HL-60 (cell line): ENCODE measurements at regions not wholly inside any gene's neighbourhood (a gene's known extent, or its start where the extent isn't known, plus 50 kb on each side); places are given as distances from the start of the nearest gene placed in this dataset.

Source experiments
- DNase-seq, 2 experiments: peaks; one replicate each; pipeline ENCODE4 v3.0.0-alpha.2; 2010 to 2020; ENCODE audit warnings: low read depth in 1 of 2, low spot score in 1 of 2
- H3K27ac ChIP-seq: fragments of 250-450 bp; sonication (Bioruptor Pico); replicated peaks from 2 replicates; pipeline ENCODE4 v1.5.1; 2020; ENCODE audit warnings: mild to moderate bottlenecking, moderate library complexity
- H3K27me3 ChIP-seq: fragments of 250-450 bp; sonication (Bioruptor Pico); 2 replicates; pipeline ENCODE4 v1.5.1; 2021; ENCODE audit warnings: mild to moderate bottlenecking, moderate library complexity; ENCODE audit not compliant: insufficient read depth, poor library complexity, severe bottlenecking
- H3K4me3 ChIP-seq: replicated peaks from 2 replicates; pipeline ENCODE4 v1.5.1; 2011; ENCODE audit warnings: mild to moderate bottlenecking, control low read depth, low read length; ENCODE audit not compliant: insufficient read depth
- GABPA ChIP-seq: IDR thresholded peaks from 2 replicates; pipeline ENCODE4 v1.6.1; 2012; ENCODE audit warnings: low read depth
- POLR2AphosphoS5 ChIP-seq: IDR thresholded peaks from 2 replicates; pipeline ENCODE4 v1.6.1; 2012; ENCODE audit warnings: low read depth
- REST ChIP-seq: IDR thresholded peaks from 2 replicates; pipeline ENCODE4 v1.6.1; 2012; ENCODE audit warnings: low read depth; ENCODE audit not compliant: insufficient replicate concordance
- SPI1 ChIP-seq: IDR thresholded peaks from 2 replicates; pipeline ENCODE4 v1.6.1; 2012; ENCODE audit warnings: low read depth, mild to moderate bottlenecking, borderline replicate concordance
- TF ChIP-seq, protein P1 (sequence below): IDR thresholded peaks from one replicate; pipeline ENCODE4 v1.5.1; 2011; ENCODE audit warnings: low read length, control low read depth, inconsistent platforms; ENCODE audit not compliant: insufficient read depth

DNA sequence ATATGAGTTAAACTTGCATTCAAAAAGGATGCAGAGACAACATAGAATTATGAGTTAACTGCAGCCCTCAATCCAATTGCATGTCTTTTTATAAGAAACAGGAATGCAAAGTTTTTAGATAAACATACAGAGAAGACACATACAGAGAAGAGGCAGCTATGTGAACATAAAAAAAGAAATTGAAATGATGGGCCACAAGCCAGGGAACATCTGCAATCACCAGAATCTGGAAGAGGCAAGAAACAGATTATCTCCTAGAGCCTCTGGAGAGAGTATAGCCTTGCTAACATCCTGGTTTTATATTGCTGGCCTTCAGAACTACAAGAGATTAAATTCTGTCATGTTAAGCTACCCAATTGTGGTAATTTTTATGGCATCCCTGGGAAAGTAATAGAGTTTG is 257.2 kb upstream of the EYS start:
- H3K27me3 ChIP-seq = no peaks in the 10 kb centered on the region
- TF ChIP-seq GABPA (no peak), SPI1 (no peak), REST (no peak), POLR2AphosphoS5 (no peak)
- TF ChIP-seq, protein P1, sequence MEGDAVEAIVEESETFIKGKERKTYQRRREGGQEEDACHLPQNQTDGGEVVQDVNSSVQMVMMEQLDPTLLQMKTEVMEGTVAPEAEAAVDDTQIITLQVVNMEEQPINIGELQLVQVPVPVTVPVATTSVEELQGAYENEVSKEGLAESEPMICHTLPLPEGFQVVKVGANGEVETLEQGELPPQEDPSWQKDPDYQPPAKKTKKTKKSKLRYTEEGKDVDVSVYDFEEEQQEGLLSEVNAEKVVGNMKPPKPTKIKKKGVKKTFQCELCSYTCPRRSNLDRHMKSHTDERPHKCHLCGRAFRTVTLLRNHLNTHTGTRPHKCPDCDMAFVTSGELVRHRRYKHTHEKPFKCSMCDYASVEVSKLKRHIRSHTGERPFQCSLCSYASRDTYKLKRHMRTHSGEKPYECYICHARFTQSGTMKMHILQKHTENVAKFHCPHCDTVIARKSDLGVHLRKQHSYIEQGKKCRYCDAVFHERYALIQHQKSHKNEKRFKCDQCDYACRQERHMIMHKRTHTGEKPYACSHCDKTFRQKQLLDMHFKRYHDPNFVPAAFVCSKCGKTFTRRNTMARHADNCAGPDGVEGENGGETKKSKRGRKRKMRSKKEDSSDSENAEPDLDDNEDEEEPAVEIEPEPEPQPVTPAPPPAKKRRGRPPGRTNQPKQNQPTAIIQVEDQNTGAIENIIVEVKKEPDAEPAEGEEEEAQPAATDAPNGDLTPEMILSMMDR = no peak
- no peak overlapping the region for H3K27ac ChIP-seq
- no peak for DNase-seq
- no peak overlapping the region for H3K4me3 ChIP-seq

DNA sequence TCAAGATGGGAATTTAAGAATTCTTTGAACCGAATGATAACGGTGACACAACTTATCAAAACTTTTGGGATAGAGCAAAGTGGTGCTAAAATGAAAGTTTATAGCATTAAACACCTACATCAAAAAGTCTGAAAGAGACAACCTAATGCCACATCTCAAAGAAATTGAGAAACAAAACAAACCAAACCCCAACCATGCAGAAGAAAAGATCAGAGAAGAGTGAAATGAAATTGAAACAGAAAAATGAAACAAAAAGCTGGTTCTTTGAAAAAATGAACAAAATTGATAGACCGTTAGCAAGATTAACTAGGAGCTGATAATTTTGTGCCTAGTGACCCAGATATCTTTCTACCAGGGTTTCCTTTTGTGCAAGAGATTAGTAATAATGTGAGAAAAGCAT is 248.0 kb upstream of the EYS start:
- Histone ChIP-seq H3K4me3 (no peak overlapping the region), H3K27me3 (no peaks in the 10 kb centered on the region), H3K27ac (no peak overlapping the region)
- no peak for DNase-seq
- TF ChIP-seq SPI1 (no peak), REST (no peak), POLR2AphosphoS5 (no peak), GABPA (no peak)
- TF ChIP-seq, protein P1 = no peak

DNA sequence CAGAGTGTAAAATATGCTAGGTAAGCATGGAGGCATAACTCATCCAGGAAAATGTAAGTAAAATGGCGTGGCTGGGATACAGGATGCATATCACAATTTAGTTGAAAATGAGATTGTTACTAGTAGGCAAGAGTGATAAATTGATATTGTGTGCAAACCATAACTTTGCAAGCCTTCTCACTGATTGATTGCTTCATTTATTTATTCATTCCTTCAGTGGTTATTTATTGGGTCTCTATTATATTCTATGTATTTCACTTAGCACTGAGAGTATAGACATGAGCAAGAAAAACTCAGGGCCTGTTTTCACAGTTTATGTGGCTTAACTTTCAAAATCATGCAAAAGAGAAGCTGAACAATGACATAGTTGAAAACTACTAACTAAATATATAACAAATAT is 241.0 kb upstream of the EYS start:
- no peaks in the 10 kb centered on the region for H3K27me3 ChIP-seq
- TF ChIP-seq POLR2AphosphoS5 (no peak), REST (no peak), SPI1 (no peak), GABPA (no peak)
- TF ChIP-seq, protein P1 = no peak
- H3K27ac ChIP-seq = no peak overlapping the region
- H3K4me3 ChIP-seq = no peak overlapping the region
- DNase-seq = no peak
